Activated CD8-positive, alpha-beta memory T cell treated with anti-CD3 and anti-CD28 coated beads for 48 hours (primary cell): ENCODE measurements at regions not wholly inside any gene's neighbourhood (a gene's known extent, or its start where the extent isn't known, plus 50 kb on each side); places are given as distances from the start of the nearest gene placed in this dataset.

Source experiments
- DNase-seq, 3 experiments: peaks; one replicate each; pipeline ENCODE4 v3.0.0-alpha.2; 2020; ENCODE audit warnings: low read depth in 2 of 3, low spot score in 2 of 3

- DNase-seq: no peak
Observed at GRCh38 chr14:100658181-100658886, 68.4 kb upstream of the DLK1 start.

- DNase-seq: no peak
Observed at GRCh38 chr14:100659345-100660001, 67.2 kb upstream of the DLK1 start.

GRCh38 chr14:100660498-100660881 lies 66.2 kb upstream of the DLK1 start:
- DNase-seq: no peak

GRCh38 chr14:100660882-100661635 lies 65.6 kb upstream of the DLK1 start:
- DNase-seq: no peak

- DNase-seq: peak in 1 of 3 experiments; percentile 37
Observed at GRCh38 chr14:100662879-100663760, 63.6 kb upstream of the DLK1 start.

- no peak for DNase-seq
Observed at GRCh38 chr14:100663761-100664052, 63.0 kb upstream of the DLK1 start.

- DNase-seq: no peak
Observed at GRCh38 chr14:100664231-100664630, 62.5 kb upstream of the DLK1 start.

- no peak for DNase-seq
Observed at GRCh38 chr14:100664841-100665510, 61.7 kb upstream of the DLK1 start.

GRCh38 chr14:100665511-100666032 lies 61.1 kb upstream of the DLK1 start:
- DNase-seq: no peak

GRCh38 chr14:100666403-100666802 lies 60.3 kb upstream of the DLK1 start:
- no peak for DNase-seq

GRCh38 chr14:100666851-100667250 lies 59.8 kb upstream of the DLK1 start:
- no peak for DNase-seq

- no peak for DNase-seq
Observed at GRCh38 chr14:100667656-100668055, 59.0 kb upstream of the DLK1 start.

- no peak for DNase-seq
Observed at GRCh38 chr14:100668352-100668751, 58.3 kb upstream of the DLK1 start.

GRCh38 chr14:100669011-100669412 lies 57.7 kb upstream of the DLK1 start:
- DNase-seq: no peak

- no peak for DNase-seq
Observed at GRCh38 chr14:100669468-100669867, 57.2 kb upstream of the DLK1 start.

GRCh38 chr14:100670017-100670752 lies 56.5 kb upstream of the DLK1 start:
- no peak for DNase-seq

GRCh38 chr14:100670753-100671049 lies 56.0 kb upstream of the DLK1 start:
- no peak for DNase-seq

- no peak for DNase-seq
Observed at GRCh38 chr14:100671386-100671901, 55.2 kb upstream of the DLK1 start.

- DNase-seq: no peak
Observed at GRCh38 chr14:100671906-100672305, 54.8 kb upstream of the DLK1 start.
